Upper lobe of right lung (tissue), 1 donor: ENCODE measurements at regions not wholly inside any gene's neighbourhood (a gene's known extent, or its start where the extent isn't known, plus 50 kb on each side); places are given as distances from the start of the nearest gene placed in this dataset.
A peak's percentile ranks its signal among the peaks of the same experiment; 100 is the strongest.

Source experiments
- ATAC-seq: fragments of 200-7000 bp; cut with Tn5 transposase; one replicate; pipeline ENCODE4 v1.9.1; 2020; ENCODE audit warnings: mild to moderate bottlenecking, moderate library complexity
- DNase-seq: peaks from one replicate; pipeline ENCODE4 v3.0.0-alpha.2; 2020
- H3K27ac ChIP-seq: fragments of 200-600 bp; one replicate; pipeline ENCODE4 v1.8.0; 2022
- H3K27me3 ChIP-seq: fragments of 200-600 bp; one replicate; pipeline ENCODE4 v1.8.0; 2022; ENCODE audit warnings: mild to moderate bottlenecking
- H3K36me3 ChIP-seq: fragments of 200-600 bp; one replicate; pipeline ENCODE4 v1.8.0; 2022
- H3K4me1 ChIP-seq: fragments of 200-600 bp; one replicate; pipeline ENCODE4 v1.8.0; 2022
- H3K4me3 ChIP-seq: fragments of 200-600 bp; one replicate; pipeline ENCODE4 v1.8.0; 2022; ENCODE audit warnings: mild to moderate bottlenecking
- H3K9me3 ChIP-seq: fragments of 200-600 bp; one replicate; pipeline ENCODE4 v1.8.0; 2022
- intact Hi-C: fragments of 100-400 bp; cut with DNase I; formaldehyde crosslinking; loops from one replicate; pipeline ENCODE4 v1.11.0; 2022
- TF ChIP-seq, protein P1 (sequence below): fragments of 200-600 bp; IDR thresholded peaks from one replicate; pipeline ENCODE4 v1.8.0; 2022; ENCODE audit warnings: antibody characterized with exemption
- donor health status: DM: no; HTN: yes; CAD: no; lungs with severe emphysema.

DNA sequence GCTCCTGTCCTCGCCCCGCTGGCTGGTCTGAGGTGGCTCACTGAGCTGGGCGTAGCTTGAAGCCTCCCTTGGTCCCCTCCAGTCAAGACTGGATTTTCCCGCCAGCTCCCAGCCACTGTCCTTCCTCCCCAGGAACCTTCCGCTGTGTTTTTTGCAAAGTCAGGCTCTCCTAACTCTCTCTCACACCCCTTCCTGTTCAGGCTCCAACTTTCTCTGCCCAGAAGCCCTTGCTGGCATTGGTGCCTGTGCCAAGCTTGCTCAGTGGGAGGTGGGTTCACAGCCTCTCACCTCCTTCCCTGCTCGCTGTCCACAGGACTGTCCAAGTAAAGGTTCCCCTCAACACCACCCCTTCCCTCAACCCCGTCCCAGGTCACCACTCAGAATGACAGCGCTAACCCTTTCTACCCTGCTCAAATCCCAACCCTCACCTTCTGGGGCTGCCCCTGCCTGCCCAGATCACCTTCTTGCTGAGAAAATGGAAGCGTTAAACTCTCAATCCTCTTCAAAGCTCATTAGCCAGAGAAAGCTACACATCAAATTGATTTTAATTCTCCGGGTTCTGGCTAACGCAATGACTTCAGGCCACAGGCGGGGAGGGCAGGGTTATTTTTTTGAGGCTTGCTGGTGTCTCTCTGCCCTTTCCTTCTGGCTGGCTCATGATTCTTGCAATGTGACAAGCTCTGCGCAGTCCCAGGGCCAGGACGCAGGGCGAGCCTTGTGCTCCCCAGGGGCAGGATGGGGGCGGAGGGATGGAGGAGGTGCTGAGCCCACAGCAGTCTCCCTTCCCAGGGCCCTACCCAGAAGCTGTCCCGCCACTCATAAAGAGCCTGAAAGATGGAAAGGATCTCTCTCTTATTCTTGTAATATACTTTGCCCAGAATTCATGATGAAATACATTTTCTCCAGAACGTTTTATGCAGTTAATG is 357.2 kb upstream of the TNRC6C start:
- intact Hi-C loops: no loop called here

DNA sequence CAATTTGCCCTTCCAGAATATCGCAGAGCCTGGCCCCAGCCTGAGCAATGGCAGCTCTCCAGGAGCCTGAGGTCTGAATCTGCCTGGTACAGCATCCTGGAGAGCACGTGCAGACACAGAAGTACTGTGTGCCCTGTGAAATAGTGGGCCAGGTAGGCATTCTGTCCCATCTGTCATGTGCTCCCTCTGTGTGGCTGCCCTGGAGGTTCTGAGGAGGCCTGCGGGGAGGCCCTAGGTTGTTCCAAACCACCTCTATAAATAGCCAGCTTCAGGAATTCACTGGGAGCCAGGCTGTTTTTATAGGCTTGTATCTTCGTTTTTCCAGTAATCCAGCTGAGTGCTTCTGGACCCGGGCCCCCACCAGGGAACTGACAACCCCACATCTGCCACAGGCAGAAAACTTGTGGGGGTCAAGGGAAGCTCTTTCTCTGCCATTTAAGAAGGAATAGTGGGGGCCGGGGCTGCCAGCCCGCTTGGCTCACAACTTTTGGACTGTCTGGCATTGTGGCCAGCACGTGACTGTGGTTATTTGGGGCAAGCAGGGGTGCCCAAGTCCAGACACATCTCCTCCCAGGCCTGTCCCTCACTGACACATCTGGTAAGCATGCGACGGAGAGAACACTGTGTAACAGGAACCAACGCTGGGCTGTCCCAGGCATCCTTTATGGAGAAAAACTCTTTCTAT is 356.3 kb upstream of the TNRC6C start:
- ATAC-seq: peak; percentile 43
- DNase-seq: peak; percentile 55
- peak overlapping the region; percentile 79 for H3K27ac ChIP-seq
- TF ChIP-seq, protein P1, sequence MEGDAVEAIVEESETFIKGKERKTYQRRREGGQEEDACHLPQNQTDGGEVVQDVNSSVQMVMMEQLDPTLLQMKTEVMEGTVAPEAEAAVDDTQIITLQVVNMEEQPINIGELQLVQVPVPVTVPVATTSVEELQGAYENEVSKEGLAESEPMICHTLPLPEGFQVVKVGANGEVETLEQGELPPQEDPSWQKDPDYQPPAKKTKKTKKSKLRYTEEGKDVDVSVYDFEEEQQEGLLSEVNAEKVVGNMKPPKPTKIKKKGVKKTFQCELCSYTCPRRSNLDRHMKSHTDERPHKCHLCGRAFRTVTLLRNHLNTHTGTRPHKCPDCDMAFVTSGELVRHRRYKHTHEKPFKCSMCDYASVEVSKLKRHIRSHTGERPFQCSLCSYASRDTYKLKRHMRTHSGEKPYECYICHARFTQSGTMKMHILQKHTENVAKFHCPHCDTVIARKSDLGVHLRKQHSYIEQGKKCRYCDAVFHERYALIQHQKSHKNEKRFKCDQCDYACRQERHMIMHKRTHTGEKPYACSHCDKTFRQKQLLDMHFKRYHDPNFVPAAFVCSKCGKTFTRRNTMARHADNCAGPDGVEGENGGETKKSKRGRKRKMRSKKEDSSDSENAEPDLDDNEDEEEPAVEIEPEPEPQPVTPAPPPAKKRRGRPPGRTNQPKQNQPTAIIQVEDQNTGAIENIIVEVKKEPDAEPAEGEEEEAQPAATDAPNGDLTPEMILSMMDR: no peak
- no peaks in the 10 kb centered on the region for H3K36me3 ChIP-seq
- peaks cover 14% of the 10 kb centered on the region for H3K4me1 ChIP-seq
- H3K9me3 ChIP-seq: no peaks in the 10 kb centered on the region
- no peaks in the 10 kb centered on the region for H3K27me3 ChIP-seq
- no peak overlapping the region for H3K4me3 ChIP-seq
- intact Hi-C loops: no loop called here

More for the DNA sequence above, 357.2 kb upstream of the TNRC6C start:
- Histone ChIP-seq H3K27me3 (no peaks in the 10 kb centered on the region), H3K9me3 (no peaks in the 10 kb centered on the region), H3K36me3 (no peaks in the 10 kb centered on the region), H3K4me1 (peaks cover 14% of the 10 kb centered on the region), H3K4me3 (no peak overlapping the region), H3K27ac (peak overlapping the region; percentile 79)
- TF ChIP-seq, protein P1: no peak
- ATAC-seq (no peak), DNase-seq (peak; percentile 58)

DNA sequence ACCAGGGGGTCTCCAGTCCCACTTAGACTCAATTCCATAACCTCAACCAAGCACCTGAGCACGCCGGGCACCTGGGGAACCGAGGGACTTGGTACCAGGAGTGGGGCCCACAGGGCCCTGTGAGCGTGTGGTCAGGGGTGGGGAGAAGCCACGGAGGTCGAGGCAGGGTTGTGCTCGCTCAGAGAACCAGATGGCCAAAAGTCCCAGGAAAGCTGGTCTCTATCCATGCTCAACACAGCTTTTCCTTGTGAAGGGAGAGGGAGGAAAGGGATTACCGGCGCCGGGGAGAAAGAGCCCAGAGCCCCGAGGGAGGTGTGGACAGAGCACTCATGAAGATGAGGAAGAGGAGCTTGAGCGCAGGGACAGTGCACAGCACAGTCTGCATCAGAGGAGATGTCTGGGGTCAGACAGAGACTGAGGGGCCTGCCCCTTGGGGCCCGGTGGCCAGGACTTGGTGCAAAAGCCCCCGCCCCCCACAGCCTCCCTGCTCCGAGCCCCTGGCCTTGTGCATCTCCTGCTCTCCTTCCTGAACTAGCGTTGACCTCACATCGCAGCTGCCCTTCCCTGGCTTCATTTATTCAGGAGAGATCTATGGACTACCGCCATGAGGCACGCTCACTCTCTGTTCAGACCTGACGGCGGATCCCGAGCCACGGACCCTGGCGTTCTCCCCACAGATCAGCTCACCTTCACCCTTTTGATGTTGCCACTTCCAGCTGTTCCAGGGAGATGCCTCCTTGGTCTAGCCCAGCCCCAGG is 355.4 kb upstream of the TNRC6C start:
- Histone ChIP-seq H3K4me1 (peaks cover 14% of the 10 kb centered on the region), H3K27ac (peak overlapping the region; percentile 79), H3K27me3 (no peaks in the 10 kb centered on the region), H3K4me3 (no peak overlapping the region), H3K36me3 (no peaks in the 10 kb centered on the region), H3K9me3 (no peaks in the 10 kb centered on the region)
- no peak for ATAC-seq
- intact Hi-C loops: no loop called here
- TF ChIP-seq, protein P1: no peak
- DNase-seq: peak; percentile 39

DNA sequence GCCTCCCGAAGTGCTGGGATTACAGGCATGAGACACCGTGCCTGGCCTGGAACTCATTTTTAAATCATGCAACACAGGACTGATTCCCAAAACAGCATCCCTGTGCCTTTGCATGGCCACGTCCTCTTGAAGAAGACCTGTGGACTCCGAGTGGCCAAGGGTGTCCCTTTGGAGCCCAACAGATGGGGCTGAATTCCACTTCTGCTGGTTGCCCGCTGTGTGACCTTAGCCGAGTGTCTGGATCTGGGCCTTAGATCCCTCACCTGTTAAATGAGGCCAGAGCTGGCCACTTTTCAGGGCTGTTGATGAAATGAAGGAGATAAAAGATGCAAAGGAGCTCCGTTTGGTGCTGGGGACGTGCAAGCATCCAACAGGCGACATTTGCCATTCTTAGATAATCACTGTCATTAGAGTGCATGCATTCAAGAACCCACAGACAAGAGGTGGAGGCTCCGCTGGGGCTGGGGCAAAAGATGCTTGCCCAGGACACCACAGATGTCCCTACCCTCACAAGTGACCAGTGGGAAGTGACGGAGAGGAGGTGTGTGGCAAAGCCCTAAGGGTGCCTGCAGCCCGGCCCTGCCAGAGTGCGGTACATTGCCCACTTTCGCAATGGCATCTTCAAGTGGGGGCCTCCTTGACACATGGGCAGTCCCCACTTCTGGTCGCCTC is 354.1 kb upstream of the TNRC6C start:
- DNase-seq: peak; percentile 62
- Histone ChIP-seq H3K4me1 (peaks cover 14% of the 10 kb centered on the region), H3K9me3 (no peaks in the 10 kb centered on the region), H3K27ac (no peak overlapping the region), H3K4me3 (no peak overlapping the region), H3K27me3 (no peaks in the 10 kb centered on the region), H3K36me3 (no peaks in the 10 kb centered on the region)
- intact Hi-C loops: no loop called here
- TF ChIP-seq, protein P1: no peak
- peak; percentile 15 for ATAC-seq

DNA sequence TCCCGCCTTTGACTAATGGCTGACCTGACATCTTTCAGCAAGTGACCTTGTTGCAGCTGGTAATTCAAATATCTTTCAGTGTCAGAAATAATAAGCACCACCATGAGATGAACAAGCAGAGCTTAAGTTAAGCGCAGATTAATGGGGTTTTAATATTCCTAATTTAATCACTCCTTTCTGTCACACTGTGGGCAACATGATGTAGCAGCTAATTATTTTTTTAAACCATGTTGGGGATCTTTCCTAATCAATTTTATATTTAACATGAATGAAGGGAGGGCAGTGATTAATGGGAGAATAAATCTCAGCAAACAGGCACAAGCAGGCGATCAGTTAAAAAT is 353.6 kb upstream of the TNRC6C start:
- no peak overlapping the region for H3K27ac ChIP-seq
- H3K4me1 ChIP-seq: peaks cover 14% of the 10 kb centered on the region
- H3K36me3 ChIP-seq: no peaks in the 10 kb centered on the region
- ATAC-seq: no peak
- intact Hi-C loops: no loop called here
- no peaks in the 10 kb centered on the region for H3K9me3 ChIP-seq
- H3K27me3 ChIP-seq: no peaks in the 10 kb centered on the region
- no peak overlapping the region for H3K4me3 ChIP-seq
- TF ChIP-seq, protein P1: no peak
- no peak for DNase-seq
